Keratinocyte (primary cell): ENCODE measurements at regions not wholly inside any gene's neighbourhood (a gene's known extent, or its start where the extent isn't known, plus 50 kb on each side); places are given as distances from the start of the nearest gene placed in this dataset.
A peak's percentile ranks its signal among the peaks of the same experiment; 100 is the strongest.
"Not testable (repeated sequence)": the region's sequence is repeated elsewhere in the genome, so short reads cannot be mapped to it uniquely, and the experiment has no call there.

Experiments used
- DNase-seq: peaks from one replicate; pipeline ENCODE4 v3.0.0-alpha.2; 2011; ENCODE audit warnings: low read depth, missing footprints, low spot score
- FAIRE-seq: peaks from 2 replicates; lab custom pipeline; 2011; peaks lifted over from hg19 to GRCh38; lab: Jason Lieb, UNC
- H2AFZ ChIP-seq: 2 replicates; pipeline ENCODE4 v1.6.0; 2012; ENCODE audit warnings: low read length, control low read depth, inconsistent platforms; ENCODE audit not compliant: control insufficient read depth
- H3K27ac ChIP-seq: 2 replicates; pipeline ENCODE4 v1.5.1; 2011; ENCODE audit warnings: low read length; ENCODE audit not compliant: control insufficient read depth, insufficient read depth
- H3K27me3 ChIP-seq: 3 replicates; pipeline ENCODE4 v1.6.0; 2011; ENCODE audit warnings: low read length; ENCODE audit not compliant: control insufficient read depth, insufficient read depth; ENCODE audit errors: extremely low read depth
- H3K36me3 ChIP-seq, 2 experiments: 2 replicates in 1 of 2; 3 replicates in 1 of 2; pipeline ENCODE4 v1.5.1; 2011; ENCODE audit warnings: low read length in 2 of 2, mild to moderate bottlenecking in 1 of 2; ENCODE audit not compliant: control insufficient read depth in 2 of 2, insufficient read depth in 2 of 2; ENCODE audit errors: extremely low read depth in 1 of 2
- H3K4me1 ChIP-seq: 3 replicates; pipeline ENCODE4 v1.5.1; 2011; ENCODE audit warnings: low read length; ENCODE audit not compliant: control insufficient read depth, insufficient read depth; ENCODE audit errors: extremely low read depth
- H3K4me2 ChIP-seq: 3 replicates; pipeline ENCODE4 v1.6.0; 2011; ENCODE audit warnings: low read depth, low read length; ENCODE audit not compliant: control insufficient read depth, insufficient read depth; ENCODE audit errors: extremely low read depth
- H3K4me3 ChIP-seq, 3 experiments: fragments of 200-600 bp in 1 of 3; sonication (generic) in 1 of 3; 2 replicates in 2 of 3; 3 replicates in 1 of 3; pipeline ENCODE4 v1.5.1; 2011 to 2016; ENCODE audit warnings: low read length in 3 of 3, mild to moderate bottlenecking in 3 of 3, control low read depth in 2 of 3, inconsistent platforms in 1 of 3, low read depth in 1 of 3, mixed read lengths in 1 of 3, mixed run types in 1 of 3, moderate library complexity in 1 of 3; ENCODE audit not compliant: control insufficient read depth in 2 of 3, insufficient read depth in 2 of 3; ENCODE audit errors: extremely low read depth in 1 of 3
- H3K79me2 ChIP-seq: 2 replicates; pipeline ENCODE4 v1.6.0; 2012; ENCODE audit warnings: low read length; ENCODE audit not compliant: control insufficient read depth, insufficient read depth
- H3K9ac ChIP-seq: 3 replicates; pipeline ENCODE4 v1.6.0; 2011; ENCODE audit warnings: low read length; ENCODE audit not compliant: control insufficient read depth, insufficient read depth; ENCODE audit errors: extremely low read depth
- H3K9me1 ChIP-seq: 3 replicates; pipeline ENCODE4 v1.6.0; 2011; ENCODE audit warnings: low read length; ENCODE audit not compliant: control insufficient read depth, insufficient read depth; ENCODE audit errors: extremely low read depth
- H3K9me3 ChIP-seq: 2 replicates; pipeline ENCODE4 v1.5.1; 2012; ENCODE audit warnings: low read depth, low read length; ENCODE audit not compliant: control insufficient read depth
- H4K20me1 ChIP-seq: 3 replicates; pipeline ENCODE4 v1.6.0; 2011; ENCODE audit warnings: low read length; ENCODE audit not compliant: control insufficient read depth, insufficient read depth; ENCODE audit errors: extremely low read depth
- CTCF ChIP-seq, 3 experiments: IDR thresholded peaks in 1 of 3; conservative IDR thresholded peaks in 1 of 3; optimal IDR thresholded peaks in 1 of 3; 2 replicates in 2 of 3; 3 replicates in 1 of 3; pipeline versions ENCODE3 to v1.5.1; 2011; ENCODE audit warnings: low read length in 3 of 3, mild to moderate bottlenecking in 3 of 3, moderate library complexity in 2 of 3, control low read depth in 1 of 3, inconsistent platforms in 1 of 3; ENCODE audit not compliant: insufficient read depth in 2 of 3; ENCODE audit errors: extremely low read depth in 1 of 3
- EZH2 ChIP-seq: IDR thresholded peaks from one replicate; pipeline ENCODE4 v1.6.1; 2012; ENCODE audit warnings: inconsistent platforms, mild to moderate bottlenecking, low read length, moderate library complexity
- dilution Hi-C: fragments of 300-500 bp; cut with MboI; formaldehyde crosslinking; loops from one replicate; pipeline ENCODE4 v1.7.0; 2020; ENCODE audit warnings: low sequenced_read_pairs; ENCODE audit not compliant: extremely low pct_ligation_motif_present

GRCh38 chr20:25987928-25988560 is 291.4 kb upstream of the ZNF337 start:
- H2AFZ ChIP-seq, FAIRE-seq: not testable (repeated sequence)

GRCh38 chr20:25987073-25987927 is 290.6 kb upstream of the ZNF337 start:
- H3K4me1 ChIP-seq, result no peaks in the 10 kb centered on the region
- no peak for FAIRE-seq

More at GRCh38 chr20:25987928-25988560, 291.4 kb upstream of the ZNF337 start:
- H3K4me2 ChIP-seq, H3K79me2 ChIP-seq, H3K27ac ChIP-seq, H3K36me3 ChIP-seq, H3K9ac ChIP-seq, H3K4me1 ChIP-seq, H3K27me3 ChIP-seq, dilution Hi-C loops, H3K4me3 ChIP-seq, H3K9me1 ChIP-seq, DNase-seq, H4K20me1 ChIP-seq, H3K9me3 ChIP-seq: not testable (repeated sequence)

More at GRCh38 chr20:25987073-25987927, 290.6 kb upstream of the ZNF337 start:
- no peaks in the 10 kb centered on the region for H4K20me1 ChIP-seq
- no peak overlapping the region for H3K4me3 ChIP-seq
- H3K9me1 ChIP-seq, result no peaks in the 10 kb centered on the region
- no peaks in the 10 kb centered on the region for H3K9me3 ChIP-seq
- no peaks in the 10 kb centered on the region for H3K27me3 ChIP-seq
- DNase-seq, result no peak
- TF ChIP-seq CTCF (optimal IDR thresholded peaks at IDR 0.05 in 1 of 3, IDR thresholded peaks at IDR 0.05 in 1 of 3, conservative IDR thresholded peaks at IDR 0.05 in 1 of 3; ENCODE audit: extremely low read depth in 1 of 3, insufficient read depth in 2 of 3, low read length in 3 of 3) (peak in 1 of 3 experiments; percentile 38), EZH2 (no peak)
- no peaks in the 10 kb centered on the region for H3K79me2 ChIP-seq
- H3K36me3 ChIP-seq, result no peaks in the 10 kb centered on the region
- dilution Hi-C loops, result no loop called here
- H3K4me2 ChIP-seq, result peak overlapping the region; percentile 62
- H2AFZ ChIP-seq, result peak overlapping the region; percentile 68
- no peak overlapping the region for H3K27ac ChIP-seq
- no peak overlapping the region for H3K9ac ChIP-seq
